IPS-NIHi11 (cell line): ENCODE measurements at regions not wholly inside any gene's neighbourhood (a gene's known extent, or its start where the extent isn't known, plus 50 kb on each side); places are given as distances from the start of the nearest gene placed in this dataset.

Experiments
- DNase-seq: peaks from one replicate; pipeline ENCODE4 v3.0.0; 2012; ENCODE audit warnings: mixed read lengths, low spot score

DNA sequence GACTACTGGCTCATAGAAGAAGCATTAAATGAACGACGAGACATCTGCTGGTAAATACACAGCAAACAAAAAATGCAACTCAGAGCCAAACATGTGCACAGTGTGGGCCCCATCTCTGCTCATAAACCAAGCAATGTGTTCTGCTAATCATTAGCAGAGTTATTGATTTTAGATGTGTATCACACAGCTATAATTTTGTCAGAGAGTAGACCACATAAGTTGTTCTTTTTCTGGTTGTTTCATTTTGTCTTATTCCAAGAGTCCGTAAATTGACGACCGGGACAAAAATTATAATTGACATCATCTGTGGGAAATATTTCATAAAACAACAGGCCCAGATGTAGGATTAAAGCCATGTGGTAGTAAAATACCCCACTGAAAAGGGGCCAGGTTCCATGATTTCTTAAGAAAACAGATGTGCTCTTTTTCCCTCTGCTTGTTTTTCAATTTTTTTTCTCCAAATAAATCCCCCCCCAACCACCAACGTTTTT lies 423.6 kb downstream of the HAO1 start:
- DNase-seq = no peak

DNA sequence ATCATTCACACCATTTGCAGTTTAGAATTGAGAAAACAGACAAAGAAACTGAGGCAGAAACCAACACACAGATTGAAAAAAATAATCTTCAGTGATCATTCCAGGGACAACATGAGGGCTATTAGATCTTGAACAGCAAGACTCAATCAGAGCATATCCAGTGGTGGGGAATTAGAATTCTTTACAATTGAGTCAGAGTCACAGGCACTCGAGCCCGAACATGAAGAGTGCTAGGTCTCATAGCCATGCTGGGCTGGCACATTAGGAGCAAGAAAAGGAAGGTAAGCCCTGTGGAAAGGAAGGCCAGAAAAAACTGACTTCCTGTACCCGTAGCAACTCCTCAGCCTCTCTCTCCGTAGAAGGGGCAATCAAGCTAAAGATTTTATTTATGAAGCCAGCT lies 419.9 kb downstream of the HAO1 start:
- DNase-seq = no peak

GRCh38 chr20:7523288-7523687 lies 417.0 kb downstream of the HAO1 start:
- no peak for DNase-seq

DNA sequence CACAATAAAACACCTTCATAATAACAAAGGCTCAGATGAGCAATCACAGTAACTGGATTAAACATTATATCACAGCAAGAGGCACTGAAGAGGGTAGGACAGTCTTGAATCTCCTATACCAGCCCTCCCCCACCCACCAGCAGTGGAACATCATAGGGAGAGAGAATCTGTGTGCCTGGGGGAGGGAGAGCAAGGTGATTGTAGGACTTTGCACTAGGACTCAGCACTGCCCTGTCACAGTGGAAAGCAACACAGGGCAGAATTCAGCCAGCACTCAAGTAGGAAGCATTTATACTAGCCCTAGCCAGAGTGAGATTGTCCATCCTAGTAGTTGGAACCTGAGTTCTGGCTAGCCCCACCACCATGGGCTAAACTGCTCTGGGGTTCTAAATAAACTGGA lies 400.2 kb downstream of the HAO1 start:
- DNase-seq = no peak

- DNase-seq = no peak
Measured at GRCh38 chr20:7540923-7541322, 399.3 kb downstream of the HAO1 start.

- no peak for DNase-seq
Measured at GRCh38 chr20:7571101-7571500, 369.2 kb downstream of the HAO1 start.

DNA sequence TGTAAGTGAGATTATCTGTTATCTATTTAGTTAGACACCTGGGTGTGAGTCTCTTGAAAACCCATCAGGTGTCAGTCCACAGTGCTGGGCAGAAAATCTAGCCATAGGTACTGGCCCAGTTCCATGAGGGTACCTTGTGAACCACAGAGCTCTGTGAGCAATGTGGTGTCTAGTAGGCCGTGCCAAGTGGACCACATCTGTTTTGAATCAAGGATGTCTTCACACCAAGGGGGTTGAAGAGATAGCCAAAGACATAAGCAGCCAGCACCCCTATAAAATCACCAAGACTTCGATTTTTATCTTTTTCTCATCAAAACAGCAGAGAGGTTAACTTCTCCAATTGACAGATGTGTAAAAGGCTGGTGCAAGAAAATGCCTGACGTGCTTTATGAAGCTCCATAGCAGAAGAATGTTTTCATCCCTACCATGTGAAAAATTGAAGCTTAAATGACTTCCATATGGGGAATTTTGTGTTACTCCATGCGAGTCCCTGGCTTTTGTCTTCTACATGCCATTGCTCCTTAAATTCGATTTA lies 368.7 kb downstream of the HAO1 start:
- no peak for DNase-seq

DNA sequence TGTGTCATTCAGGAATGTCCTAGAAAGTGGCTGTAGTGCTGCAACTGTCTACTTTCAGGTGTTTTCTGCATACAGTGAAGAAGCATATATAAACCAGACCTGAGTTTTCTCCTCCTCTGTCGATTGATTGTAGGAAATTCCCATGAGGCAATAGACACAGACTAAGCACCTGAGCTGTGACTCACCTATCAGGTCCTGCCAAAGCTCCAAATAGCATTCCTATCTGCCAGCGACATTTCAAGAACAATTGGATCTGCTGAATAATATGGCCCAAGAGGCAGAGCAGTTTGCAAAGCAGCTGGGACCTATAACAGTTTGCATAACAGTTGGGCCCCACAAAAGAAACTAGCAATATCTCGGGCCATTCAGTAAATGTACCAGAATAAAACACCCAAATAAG lies 360.4 kb downstream of the HAO1 start:
- no peak for DNase-seq

GRCh38 chr20:7585126-7585679 lies 355.1 kb downstream of the HAO1 start:
- no peak for DNase-seq

GRCh38 chr20:7586481-7586880 lies 353.8 kb downstream of the HAO1 start:
- no peak for DNase-seq

GRCh38 chr20:7589164-7589563 lies 351.1 kb downstream of the HAO1 start:
- no peak for DNase-seq

DNA sequence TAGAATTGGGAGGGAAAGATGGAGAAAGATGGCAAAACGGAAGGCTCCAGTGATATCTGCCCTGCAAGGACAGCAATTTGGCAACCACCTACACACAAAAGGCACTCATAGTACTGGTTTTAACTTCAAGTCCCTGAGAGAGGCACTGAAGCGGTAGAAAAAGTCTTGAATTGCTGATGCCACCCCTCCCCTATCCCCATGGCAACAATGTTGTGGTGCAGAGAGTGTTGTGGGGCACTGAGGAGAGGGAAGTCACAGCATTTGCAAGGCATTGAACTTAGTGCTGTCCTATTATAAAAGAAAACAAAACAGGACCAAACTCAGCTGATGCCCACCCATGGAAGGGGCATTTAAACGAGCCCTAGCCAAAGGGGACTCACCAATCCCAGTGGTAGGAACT lies 343.7 kb downstream of the HAO1 start:
- peak; percentile 9 for DNase-seq

DNA sequence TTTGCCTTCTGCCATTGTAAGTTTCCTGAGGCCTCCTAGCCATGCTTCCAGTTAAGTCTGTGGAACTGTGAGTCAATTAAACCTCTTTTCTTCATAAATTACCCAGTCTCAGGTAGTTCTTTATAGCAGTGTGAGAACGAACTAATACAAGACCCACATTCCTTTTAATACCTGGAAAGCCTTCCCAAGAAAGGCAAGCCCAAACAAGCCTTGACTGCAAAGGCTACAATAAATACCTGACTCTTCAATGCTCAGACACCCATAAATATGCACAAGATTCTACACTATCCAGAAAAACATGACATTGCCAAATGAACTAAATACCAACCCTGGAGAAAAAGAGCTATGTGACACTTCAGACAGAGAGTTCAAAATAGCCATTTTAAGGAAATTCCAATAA lies 338.8 kb downstream of the HAO1 start:
- no peak for DNase-seq

DNA sequence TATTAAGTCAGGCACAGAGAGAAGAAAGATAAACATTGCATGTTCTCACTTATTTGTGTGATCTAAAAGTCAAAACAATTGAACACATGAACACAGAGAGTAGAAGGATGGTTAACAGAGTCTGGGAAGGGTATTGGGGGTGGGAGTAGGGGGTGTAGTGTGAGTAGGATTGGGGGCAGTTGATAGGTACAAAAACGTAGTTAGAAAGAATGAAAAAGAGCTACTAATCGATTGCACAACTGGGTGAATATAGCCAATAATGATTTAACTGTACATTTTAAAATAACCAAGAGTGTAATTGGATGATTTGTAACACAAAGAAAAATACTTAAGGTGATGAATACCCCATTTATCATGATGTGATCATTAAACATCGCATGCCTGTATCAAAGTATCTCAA lies 333.3 kb downstream of the HAO1 start:
- no peak for DNase-seq

DNA sequence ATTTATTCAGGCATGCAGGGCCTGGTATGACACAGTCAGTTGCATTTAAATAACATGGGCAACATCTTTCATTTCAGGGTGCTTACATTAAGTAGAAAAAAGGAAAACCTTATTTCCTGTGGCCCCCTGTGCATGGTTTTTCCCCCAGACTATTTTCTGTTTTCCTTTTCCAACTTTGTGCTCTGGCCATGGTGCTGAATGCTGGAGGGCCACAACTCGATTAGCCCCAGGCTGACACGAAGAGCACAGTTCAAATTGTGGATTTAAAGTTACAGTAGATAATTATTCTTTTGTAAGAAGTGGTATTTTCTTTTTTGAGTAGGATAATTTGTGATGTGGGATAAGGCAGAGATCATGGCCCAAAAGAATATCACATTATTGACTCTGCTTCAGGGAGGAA lies 332.0 kb downstream of the HAO1 start:
- peak; percentile 24 for DNase-seq

- no peak for DNase-seq
Measured at GRCh38 chr20:7609251-7609650, 331.0 kb downstream of the HAO1 start.

- DNase-seq = no peak
Measured at GRCh38 chr20:7610681-7611080, 329.6 kb downstream of the HAO1 start.

GRCh38 chr20:7617797-7618196 lies 322.5 kb downstream of the HAO1 start:
- DNase-seq = no peak

GRCh38 chr20:7622399-7622961 lies 317.8 kb downstream of the HAO1 start:
- DNase-seq = no peak

DNA sequence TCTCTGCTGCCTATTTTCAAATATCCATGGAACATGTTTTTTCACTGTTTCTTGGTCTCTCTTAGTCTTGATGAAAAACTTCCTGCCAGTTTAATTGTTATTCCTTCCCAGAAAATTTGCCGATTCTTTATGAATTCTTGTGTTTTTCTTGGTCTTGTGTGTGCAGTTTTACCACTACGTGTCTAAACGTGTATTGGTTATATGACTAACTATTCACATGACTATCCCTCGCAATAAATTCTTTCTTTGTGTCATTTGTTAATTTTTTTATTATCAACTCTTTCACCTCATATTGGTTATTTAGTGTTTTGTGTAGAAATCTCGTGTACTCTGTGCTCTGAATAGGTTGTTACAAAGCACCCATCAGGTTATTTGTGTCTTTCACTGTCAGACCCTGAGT lies 315.4 kb downstream of the HAO1 start:
- DNase-seq = no peak

GRCh38 chr20:7627734-7628663 lies 312.3 kb downstream of the HAO1 start:
- DNase-seq = no peak

DNA sequence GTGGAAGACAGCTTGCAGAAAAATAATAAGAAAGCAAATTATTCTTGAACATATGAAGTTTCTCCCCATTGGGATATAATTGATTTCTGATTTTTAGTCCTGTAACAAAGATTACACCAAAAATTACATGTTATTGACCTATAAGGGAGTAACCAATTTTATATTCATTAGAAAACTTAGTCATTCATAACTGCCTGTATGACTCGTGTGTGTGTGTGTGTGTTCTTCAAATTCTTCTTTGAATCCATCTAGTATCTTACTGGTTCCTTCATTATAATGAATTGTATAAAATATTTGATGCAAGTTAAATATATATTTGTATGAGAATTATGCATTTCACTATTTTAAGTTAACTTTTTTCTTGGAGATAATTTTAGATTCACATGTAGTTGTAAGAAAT lies 310.4 kb downstream of the HAO1 start:
- DNase-seq = no peak

DNA sequence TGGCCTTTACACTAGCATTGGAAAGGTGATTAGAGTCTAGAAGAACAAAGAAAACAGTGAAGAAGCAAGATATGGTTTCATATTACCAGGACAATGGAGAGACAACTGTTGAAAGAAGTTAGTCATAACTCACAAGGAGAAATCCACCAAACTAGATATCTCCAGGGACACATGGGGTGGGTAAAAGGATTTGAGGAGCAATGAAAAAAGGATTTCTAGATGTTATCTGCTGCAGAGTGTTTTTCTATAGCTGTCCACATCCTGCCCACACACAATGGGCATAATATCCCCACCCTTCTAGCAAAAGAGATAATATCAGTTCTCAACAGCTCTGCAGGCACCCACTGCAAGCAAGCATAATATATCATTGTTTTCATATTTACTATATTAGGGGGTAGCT lies 303.1 kb downstream of the HAO1 start:
- no peak for DNase-seq
